Right ventricle myocardium superior (tissue), 1 donor: ENCODE measurements at regions not wholly inside any gene's neighbourhood (a gene's known extent, or its start where the extent isn't known, plus 50 kb on each side); places are given as distances from the start of the nearest gene placed in this dataset.

Experiments used
- ATAC-seq: fragments of 200-7000 bp; cut with Tn5 transposase; one replicate; pipeline ENCODE4 v1.9.1; 2020; ENCODE audit warnings: mild to moderate bottlenecking; ENCODE audit not compliant: poor library complexity
- DNase-seq: peaks from one replicate; pipeline ENCODE4 v3.0.0-alpha.2; 2020
- intact Hi-C: fragments of 100-400 bp; cut with DNase I; formaldehyde crosslinking; loops from one replicate; pipeline ENCODE4 v1.11.2; 2022
- donor health status: DM: no; HTN: yes; CAD: no; lungs with severe emphysema.

GRCh38 chrX:39174772-39175417 is 373.6 kb downstream of the MID1IP1 start:
- intact Hi-C loops = no loop called here
- DNase-seq (no peak), ATAC-seq (no peak)

GRCh38 chrX:39175418-39176057 is 374.3 kb downstream of the MID1IP1 start:
- intact Hi-C loops = no loop called here
- no peak for ATAC-seq
- DNase-seq = no peak

- DNase-seq (no peak), ATAC-seq (no peak)
- intact Hi-C loops = no loop called here
These were observed 374.8 kb downstream of the MID1IP1 start for GRCh38 chrX:39176105-39176504.

- ATAC-seq (no peak), DNase-seq (no peak)
- intact Hi-C loops = no loop called here
These were observed 388.2 kb downstream of the MID1IP1 start for GRCh38 chrX:39189431-39189830.

- intact Hi-C loops = no loop called here
- ATAC-seq = no peak
These were observed 393.4 kb downstream of the MID1IP1 start for GRCh38 chrX:39194673-39195072.

GRCh38 chrX:39195156-39195555 is 393.9 kb downstream of the MID1IP1 start:
- ATAC-seq (no peak), DNase-seq (no peak)
- intact Hi-C loops = no loop called here

More at GRCh38 chrX:39194673-39195072, 393.4 kb downstream of the MID1IP1 start:
- no peak for DNase-seq

- ATAC-seq = no peak
- DNase-seq = no peak
- intact Hi-C loops = no loop called here
These were observed 395.2 kb downstream of the MID1IP1 start for GRCh38 chrX:39196192-39197102.

- intact Hi-C loops = no loop called here
- DNase-seq (no peak), ATAC-seq (no peak)
These were observed 398.2 kb downstream of the MID1IP1 start for GRCh38 chrX:39199429-39199828.

- DNase-seq (no peak), ATAC-seq (no peak)
- intact Hi-C loops = no loop called here
These were observed 400.2 kb downstream of the MID1IP1 start for GRCh38 chrX:39201305-39201990.

GRCh38 chrX:39202641-39203040 is 401.4 kb downstream of the MID1IP1 start:
- intact Hi-C loops = no loop called here
- no peak for ATAC-seq
- DNase-seq = no peak

- ATAC-seq = no peak
- intact Hi-C loops = no loop called here
- no peak for DNase-seq
These were observed 402.2 kb downstream of the MID1IP1 start for GRCh38 chrX:39203427-39203826.

GRCh38 chrX:39204353-39204752 is 403.1 kb downstream of the MID1IP1 start:
- no peak for ATAC-seq
- intact Hi-C loops = no loop called here
- no peak for DNase-seq

GRCh38 chrX:39204945-39205344 is 403.7 kb downstream of the MID1IP1 start:
- DNase-seq = no peak
- intact Hi-C loops = no loop called here
- ATAC-seq = no peak

GRCh38 chrX:39205467-39205866 is 404.2 kb downstream of the MID1IP1 start:
- intact Hi-C loops = no loop called here
- no peak for DNase-seq
- no peak for ATAC-seq

- DNase-seq = no peak
- no peak for ATAC-seq
- intact Hi-C loops = no loop called here
These were observed 405.3 kb downstream of the MID1IP1 start for GRCh38 chrX:39206399-39207145.

GRCh38 chrX:39211501-39211900 is 410.2 kb downstream of the MID1IP1 start:
- ATAC-seq = no peak
- DNase-seq = no peak
- intact Hi-C loops = no loop called here

- DNase-seq = no peak
- ATAC-seq = no peak
- intact Hi-C loops = no loop called here
These were observed 411.2 kb downstream of the MID1IP1 start for GRCh38 chrX:39212456-39212855.

- intact Hi-C loops = no loop called here
- DNase-seq = no peak
- ATAC-seq = no peak
These were observed 413.3 kb downstream of the MID1IP1 start for GRCh38 chrX:39214387-39215126.
